Activated gamma-delta T cell treated with anti-CD3 and anti-CD28 coated beads, Interleukin-2, amount 50 U/mL, for 16 hours (primary cell): ENCODE measurements at regions not wholly inside any gene's neighbourhood (a gene's known extent, or its start where the extent isn't known, plus 50 kb on each side); places are given as distances from the start of the nearest gene placed in this dataset.

Source experiments
- DNase-seq: peaks from one replicate; pipeline ENCODE4 v3.0.0-alpha.2; 2020; ENCODE audit warnings: low read depth

GRCh38 chr12:3991798-3992580 is 118.8 kb upstream of the PARP11 start:
- no peak for DNase-seq

GRCh38 chr12:3990501-3991280 is 117.5 kb upstream of the PARP11 start:
- DNase-seq, result no peak

DNA sequence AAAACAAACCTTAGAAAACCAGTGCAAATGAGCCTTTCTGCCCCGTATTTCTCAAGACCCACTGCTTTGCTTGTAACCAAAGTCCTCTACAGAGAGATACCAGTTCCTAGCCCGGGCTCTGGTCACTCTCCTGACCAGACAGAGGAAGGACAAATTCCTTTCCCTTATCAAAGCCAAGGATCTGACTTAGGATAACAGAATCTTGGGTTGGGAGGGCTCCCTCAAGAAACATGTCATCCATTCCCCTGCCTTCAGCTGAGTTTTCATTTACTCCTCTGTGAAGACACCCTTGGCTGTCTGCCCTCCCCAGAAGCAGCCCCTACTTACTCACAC is 116.0 kb upstream of the PARP11 start:
- DNase-seq, result no peak

DNA sequence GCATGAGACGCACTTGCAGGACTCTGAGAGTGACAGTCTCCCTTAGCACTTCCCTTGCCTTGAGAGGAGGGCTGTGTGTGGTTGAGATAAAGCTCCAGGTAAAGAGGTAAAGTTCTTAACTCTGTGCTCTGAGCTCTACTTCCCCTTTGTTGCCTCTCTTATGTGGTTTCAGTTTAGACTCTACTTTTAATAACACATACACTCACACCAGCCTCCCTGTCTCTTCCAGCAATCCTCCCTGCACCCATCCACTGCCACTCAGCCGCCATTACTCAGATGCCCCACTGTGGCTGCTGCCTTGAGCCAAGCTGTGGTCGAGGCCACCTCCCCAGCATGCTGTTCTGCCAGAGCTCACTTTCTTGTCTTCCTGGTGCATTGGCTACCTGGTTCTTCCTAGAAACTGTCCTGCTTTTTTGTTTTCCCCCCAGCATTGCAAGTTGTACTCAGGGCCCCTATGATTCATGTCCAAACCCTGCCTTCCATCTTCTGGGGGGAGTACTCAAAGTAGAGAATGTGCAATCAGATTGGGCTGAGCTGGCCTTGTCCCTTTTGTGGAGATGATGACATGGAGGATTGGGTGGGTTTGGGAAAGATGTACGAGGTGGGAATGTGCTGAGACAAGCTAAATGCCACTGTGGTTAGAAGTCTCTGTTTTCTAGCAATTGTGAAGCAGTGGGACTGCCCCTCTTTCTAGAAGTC is 115.5 kb upstream of the PARP11 start:
- no peak for DNase-seq

DNA sequence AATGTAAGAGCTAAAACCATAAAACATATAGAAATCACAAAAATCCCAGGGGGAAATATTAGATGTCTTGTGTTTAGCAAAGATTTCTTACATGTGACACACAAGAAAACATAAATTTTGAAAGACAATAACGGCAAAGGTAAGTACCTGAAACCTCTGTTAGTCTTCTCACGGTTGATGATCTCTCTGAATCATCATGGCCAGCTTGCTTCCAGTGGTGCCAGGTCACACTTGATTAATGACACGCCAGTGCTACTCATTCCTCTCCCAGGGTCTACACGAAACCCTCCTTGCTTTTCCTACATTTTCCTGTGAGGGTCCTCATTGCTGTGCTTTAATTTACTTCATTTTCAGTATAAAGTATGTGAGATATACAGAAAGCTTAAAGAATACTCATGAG is 114.4 kb upstream of the PARP11 start:
- no peak for DNase-seq

DNA sequence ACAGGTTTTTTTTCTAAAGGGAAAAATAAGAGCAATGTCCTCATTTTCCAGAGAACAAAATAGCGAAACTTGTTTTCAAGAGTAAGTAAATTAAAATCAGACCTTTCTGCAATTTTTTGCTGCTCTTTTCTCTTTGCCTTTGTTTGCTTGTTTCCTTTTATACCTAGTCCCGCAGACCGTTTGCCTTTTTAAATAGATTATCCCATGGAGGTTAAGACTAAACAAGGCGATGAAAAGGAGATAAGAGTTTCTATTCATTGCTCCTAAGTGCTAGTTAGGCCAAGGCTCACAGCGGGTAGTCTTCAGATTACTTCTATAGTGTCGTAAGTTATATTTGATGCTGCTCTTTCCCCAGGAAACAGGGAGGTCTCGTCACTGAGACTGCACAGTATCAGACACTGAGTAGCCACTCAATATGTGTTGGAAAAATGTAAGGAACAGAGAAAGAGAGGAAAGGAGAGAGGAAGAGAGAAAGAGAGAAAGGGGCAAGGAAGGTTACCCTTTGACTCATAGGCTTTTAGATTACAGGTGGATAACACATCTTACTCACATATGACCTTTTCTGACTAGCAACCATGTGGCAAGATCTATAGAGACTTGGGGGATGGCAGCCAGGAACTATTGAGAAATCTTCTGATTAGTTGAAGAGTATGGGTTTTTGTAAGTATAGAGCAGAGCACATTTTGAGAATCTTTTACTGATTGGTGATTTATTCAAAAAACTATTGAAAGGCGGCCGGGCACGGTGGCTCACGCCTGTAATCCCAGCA is 107.5 kb upstream of the PARP11 start:
- DNase-seq, result no peak

DNA sequence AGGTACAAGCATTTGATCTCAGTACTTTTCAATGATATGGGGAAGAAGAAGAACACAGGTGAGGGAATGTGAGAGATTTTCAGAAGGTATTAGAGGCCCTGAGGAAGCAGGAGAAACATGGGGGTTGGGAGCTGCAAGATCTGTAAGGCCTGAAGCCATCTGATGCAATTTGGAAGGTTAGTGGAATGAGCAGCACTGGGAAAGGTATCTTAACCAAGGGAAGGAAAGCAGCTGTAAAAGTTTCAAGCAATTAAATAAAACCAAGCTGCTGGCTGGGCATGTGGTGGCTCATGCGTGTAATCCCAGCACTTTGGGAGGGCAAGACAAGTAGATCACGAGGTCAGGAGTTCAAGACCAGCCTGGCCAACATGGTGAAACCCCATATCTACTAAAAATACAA is 104.4 kb upstream of the PARP11 start:
- no peak for DNase-seq

DNA sequence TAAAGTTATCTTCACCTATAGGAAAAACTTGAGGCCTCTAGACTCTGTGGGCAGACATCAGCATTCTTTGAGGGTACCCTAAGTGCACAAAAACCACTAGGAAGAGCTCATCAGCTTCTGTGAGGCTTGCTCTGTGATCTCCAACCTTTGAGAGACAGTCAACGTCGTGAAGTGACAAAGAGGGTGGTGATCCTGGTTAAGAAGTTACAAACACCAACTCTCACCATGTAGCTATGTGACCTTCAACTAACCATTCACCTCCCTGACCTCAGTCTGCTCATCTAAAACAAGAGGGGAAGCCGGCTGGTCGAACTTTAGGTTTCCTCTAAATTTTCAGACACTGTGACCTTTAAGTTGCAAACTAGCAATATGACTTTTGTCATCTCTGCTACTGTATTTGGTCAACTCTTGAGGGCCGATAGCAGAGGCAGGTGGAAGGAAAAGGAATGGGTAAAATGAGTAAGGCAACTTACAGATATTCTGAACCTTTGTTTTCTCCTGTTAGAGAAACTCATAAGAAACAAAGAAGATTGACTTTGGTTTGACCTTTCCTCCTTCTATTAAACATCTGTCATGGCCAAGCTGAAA is 103.2 kb upstream of the PARP11 start:
- no peak for DNase-seq

- no peak for DNase-seq
These were observed 102.5 kb upstream of the PARP11 start for GRCh38 chr12:3975652-3976051.

- DNase-seq, result no peak
These were observed 101.7 kb upstream of the PARP11 start for GRCh38 chr12:3974883-3975282.

DNA sequence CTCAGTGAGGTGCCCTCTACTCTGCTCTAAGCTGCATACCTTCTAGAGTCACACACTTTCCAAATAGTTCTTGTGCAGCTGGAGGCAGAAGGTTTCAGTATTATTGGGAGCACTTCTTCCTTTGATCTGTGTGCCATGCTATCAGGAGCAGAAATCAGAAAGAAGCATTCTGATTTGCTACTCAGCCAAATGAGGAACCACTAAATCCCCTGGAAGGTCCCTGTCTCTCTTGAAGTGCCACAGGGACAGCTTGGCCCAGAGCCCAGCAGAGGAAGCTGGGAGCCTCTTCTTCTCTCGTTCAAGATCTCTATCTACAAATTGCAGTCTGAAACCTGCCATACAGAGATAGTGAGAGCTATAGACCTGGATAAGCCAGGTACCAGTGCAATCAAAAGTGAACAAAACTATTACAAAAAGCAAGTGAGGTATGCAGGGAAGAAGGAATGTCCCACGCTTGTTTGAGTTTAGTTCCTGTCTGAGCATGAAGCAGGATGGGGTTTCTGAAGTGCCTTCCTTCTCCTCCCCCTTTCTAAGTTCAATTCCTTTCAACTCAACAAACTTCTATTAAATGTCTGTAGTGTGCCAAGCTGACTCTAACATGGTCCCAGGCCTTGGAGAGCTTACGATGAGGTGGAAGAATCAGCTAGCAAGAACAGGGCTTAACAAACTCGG is 100.9 kb upstream of the PARP11 start:
- DNase-seq, result no peak

GRCh38 chr12:3973269-3973884 is 100.2 kb upstream of the PARP11 start:
- DNase-seq, result no peak

DNA sequence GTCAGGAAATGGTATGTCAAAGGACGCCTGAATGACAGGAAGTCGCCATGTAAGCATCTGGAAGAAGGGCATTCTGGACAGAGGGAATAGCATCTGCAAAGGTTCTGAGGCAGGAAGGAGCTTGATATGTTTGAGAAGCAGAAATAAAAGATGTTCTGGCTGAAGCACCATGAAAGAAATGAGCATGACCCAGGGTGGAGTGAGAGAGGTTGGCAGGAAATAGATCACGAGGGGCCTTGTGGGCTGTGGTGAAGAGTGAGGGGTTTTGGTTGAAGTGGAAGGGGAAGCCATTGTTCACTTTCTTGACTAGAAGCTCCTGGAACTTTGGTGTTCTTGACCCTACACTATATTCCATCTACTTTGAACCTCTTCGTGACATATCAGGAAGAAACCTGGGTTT is 99.4 kb upstream of the PARP11 start:
- DNase-seq, result no peak

DNA sequence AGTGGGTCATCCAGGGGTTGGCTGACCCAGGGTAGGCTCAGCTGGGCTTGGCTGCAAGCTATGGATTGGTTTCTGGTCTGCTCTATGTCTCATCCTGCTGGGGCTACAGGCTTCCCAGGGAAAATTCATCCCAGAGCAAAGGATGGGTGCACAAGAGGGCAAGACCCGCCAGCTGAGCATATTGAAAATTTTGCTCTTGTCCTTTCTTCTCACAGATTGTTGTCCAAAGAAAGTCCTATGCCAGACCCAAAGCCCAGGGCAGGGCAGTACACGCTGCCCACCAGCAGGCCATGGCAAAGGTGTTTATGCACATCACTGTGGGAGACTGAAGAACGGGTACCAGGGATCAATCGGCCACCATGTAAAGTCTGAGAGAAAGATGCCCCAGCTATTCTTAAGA is 95.3 kb upstream of the PARP11 start:
- no peak for DNase-seq

DNA sequence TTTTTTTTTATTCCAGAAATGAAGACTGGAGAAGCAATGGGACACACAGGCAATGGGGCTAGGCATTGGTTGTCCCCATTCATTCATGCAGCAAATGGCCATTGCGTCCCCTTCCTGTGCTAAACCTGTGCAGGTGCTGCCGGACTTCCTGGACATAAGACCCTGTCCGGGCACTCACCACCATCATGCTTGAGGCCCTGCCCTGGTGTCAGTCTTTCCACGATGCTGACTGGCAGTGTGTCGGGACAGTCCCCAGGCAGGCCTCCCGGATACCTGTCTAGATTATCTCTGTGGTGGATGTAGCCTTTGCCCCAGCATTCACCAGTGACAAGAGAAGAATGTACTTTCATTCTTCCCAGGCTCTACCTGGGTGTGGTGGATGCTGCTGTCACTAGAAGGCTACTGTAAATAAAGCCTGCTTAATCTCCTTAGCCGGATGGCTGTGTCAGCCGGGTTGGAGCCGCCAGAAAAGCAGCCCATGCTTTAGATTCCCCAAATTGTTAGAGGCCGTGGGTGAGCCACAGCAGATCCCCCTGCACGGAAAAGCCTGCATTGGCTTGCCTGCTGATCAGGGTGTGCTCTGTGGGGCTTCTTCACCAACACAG is 94.5 kb upstream of the PARP11 start:
- DNase-seq, result no peak

GRCh38 chr12:3966376-3966775 is 93.2 kb upstream of the PARP11 start:
- no peak for DNase-seq

GRCh38 chr12:3965046-3965445 is 91.8 kb upstream of the PARP11 start:
- DNase-seq, result no peak

DNA sequence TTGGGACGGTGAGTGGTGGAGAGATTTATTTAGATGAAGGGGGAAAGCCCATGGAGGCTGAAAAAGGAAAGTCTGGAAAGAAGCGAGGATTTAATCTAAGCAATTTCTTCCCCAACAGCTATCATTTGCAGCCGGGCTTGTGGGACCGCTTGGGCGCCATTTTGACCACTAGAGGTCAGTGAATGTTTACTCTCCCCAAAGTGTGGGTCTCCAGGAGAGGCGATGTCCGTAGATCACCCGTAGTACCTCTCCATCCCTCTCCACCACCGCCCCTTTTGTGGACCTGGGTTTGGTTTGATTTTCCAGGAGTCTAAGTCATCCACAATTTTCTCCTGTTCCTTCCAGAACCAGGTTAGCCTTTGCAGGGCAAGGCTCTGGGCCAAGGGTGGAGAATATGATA is 91.2 kb upstream of the PARP11 start:
- DNase-seq, result no peak

DNA sequence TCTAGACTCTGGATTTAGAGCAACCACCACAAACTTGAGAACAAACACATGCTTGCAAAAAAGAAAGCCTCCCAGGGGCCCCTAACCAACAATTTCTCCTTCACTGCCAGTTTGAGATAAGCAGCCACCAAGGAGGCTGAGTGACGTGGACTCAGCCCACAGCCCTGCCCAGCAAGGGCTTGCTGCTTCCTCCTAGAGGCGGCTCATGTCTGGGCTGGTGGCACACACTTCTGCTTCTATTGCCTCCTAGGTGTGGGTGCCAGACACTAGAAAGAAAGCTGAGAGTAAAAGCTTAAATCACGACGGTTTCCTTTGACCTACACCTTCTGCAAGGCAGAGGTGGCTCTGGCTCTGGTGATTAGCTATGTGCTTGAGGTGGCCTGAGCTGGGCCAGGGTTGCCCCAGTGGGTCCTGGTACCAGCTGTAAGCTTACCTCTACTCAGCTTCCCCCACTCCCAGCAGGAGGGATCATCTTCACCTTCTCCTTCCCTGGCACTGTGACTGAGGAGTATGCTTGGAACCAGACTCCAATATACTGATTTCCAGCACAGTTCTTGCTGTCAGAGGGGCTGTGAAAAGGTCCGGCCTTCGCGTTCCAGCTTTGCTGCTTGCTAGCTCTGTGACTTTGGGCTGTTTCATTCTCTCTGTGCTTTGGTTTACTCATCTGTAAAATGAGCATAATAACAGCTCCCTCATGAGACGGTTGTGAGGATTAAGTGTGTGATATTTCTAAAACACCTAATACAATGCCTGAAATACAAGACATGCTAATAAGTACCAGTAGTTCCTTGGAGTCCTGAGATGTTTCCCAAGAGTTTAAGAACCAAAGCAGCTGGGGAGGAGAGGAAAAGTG is 89.7 kb upstream of the PARP11 start:
- peak; percentile 43 for DNase-seq

GRCh38 chr12:3961591-3961990 is 88.4 kb upstream of the PARP11 start:
- no peak for DNase-seq
